ENCODE measurements at regions not wholly inside any gene's neighbourhood (a gene's known extent, or its start where the extent isn't known, plus 50 kb on each side); places are given as distances from the start of the nearest gene placed in this dataset.
"Not testable (repeated sequence)": the region's sequence is repeated elsewhere in the genome, so short reads cannot be mapped to it uniquely, and the experiment has no call there.

- no peak for DNase-seq
Observed at GRCh38 chr3:67064105-67064504, 66.0 kb downstream of the KBTBD8 start.

- DNase-seq = no peak
Observed at GRCh38 chr3:67067251-67067650, 69.1 kb downstream of the KBTBD8 start.

- DNase-seq = not testable (repeated sequence)
Observed at GRCh38 chr3:67072640-67073039, 74.5 kb downstream of the KBTBD8 start.

DNA sequence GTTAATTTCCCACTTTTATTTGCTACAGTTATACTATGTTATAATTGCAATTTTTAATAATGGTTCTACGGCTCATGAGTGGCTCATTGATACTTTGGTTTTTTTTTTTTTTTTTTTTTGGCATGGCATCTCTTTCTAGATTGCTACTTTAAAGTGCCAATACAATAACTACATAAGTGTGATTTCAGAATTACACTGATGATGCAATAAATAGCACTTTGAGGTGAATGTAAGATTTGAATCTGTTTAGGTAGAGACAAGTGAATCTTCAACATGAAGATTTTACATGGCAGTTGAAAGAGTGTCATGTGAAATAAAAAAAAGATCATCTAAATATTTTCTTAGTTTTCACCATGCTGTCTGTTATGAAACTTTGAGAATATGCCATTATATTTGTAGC lies 75.7 kb downstream of the KBTBD8 start:
- DNase-seq = no peak

DNA sequence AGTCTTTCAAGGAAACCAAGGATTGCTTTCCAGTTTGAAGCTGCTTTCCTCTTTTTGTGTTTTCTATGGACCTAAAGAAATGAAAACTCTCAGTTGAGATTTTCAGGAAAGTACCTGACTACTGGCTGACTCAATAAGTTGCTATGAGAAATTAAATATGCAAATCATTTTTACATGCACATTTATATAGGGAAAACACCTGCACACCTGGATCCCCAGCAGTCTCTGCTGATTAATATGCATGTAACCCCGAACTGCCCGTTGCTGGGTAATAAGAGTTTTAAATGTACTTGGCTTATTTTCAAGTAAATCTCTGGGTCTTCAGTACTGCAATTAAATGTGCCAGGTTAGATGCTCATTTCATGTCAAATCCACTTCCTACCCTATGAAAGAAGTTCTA lies 77.2 kb downstream of the KBTBD8 start:
- DNase-seq = no peak

DNA sequence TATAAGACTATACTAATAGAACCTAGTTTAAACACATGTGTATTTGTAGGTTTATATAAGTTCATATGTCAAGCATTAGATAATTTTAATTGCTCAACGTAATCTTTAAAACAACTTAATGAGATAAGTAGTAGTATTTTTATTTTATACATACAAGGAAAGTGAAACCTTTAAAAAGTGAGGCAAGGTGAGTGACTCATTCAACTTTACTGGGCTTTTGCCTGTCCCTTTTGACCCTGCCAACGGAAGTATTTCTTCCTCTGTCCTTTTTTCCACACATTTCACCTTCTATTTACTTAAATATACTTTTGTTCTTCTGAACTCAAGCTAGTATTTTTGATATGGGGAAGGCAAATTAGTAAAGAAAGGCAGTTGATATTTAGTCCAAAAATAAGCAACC lies 78.5 kb downstream of the KBTBD8 start:
- DNase-seq = no peak

GRCh38 chr3:67077656-67078055 lies 79.5 kb downstream of the KBTBD8 start:
- DNase-seq = peak; percentile 13

- no peak for DNase-seq
Observed at GRCh38 chr3:67082533-67083024, 84.5 kb downstream of the KBTBD8 start.

DNA sequence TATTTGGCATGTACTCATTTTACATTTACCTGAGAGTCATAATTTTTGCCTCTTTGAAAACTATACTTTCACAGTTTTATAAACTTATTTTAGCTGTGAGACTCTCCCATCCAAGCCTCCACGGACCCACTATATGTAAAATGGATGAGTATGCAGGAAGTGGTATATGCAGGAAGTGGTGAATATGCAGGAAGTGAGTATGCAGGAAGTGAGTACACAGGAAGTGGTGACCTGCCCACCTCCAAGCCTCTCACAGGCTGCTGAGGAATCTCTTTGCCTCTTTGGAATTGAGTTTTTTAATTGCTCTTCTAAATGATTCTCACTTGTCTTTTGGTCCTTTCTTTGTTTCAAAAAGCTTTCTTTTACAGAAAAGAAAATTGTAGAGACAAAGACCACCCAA lies 85.2 kb downstream of the KBTBD8 start:
- peak; percentile 16 for DNase-seq

DNA sequence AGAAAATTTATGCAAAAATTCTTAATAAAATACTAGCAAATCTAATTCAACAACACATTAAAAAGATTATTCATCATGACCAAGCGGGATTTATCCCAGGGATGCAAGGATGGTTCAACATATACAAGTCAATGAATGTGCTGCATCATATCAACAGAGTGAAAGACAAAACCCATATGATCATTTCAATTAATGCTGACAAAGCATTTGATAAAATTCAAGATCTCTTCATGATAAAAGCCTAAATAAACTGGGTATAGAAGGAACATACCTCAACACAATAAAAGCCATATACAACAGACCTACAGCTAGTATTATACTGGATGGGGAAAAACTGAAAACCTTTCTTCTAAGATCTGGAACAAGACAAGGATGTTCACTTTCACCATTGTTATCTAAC lies 89.7 kb downstream of the KBTBD8 start:
- DNase-seq = no peak

GRCh38 chr3:67090474-67090873 lies 92.4 kb downstream of the KBTBD8 start:
- no peak for DNase-seq

DNA sequence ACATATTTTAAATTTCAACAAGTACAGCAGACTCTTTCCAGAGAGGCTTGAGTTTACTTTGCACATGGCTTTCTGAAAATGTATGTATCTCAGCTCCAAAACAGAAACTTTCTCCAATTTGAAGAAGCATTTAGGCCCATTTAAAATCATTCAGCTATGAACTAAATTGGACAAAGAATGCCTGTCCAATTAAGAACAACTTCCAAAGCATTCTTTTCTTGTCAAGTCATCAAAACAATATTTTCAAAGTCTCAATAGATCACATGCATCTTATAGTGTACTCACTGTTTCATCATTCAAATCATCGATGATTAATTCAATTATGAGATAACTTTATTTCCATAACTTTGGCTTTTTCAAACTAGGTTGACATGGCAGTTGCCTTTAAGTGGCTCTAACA lies 95.2 kb downstream of the KBTBD8 start:
- no peak for DNase-seq

- no peak for DNase-seq
Observed at GRCh38 chr3:67094167-67094566, 96.1 kb downstream of the KBTBD8 start.

- DNase-seq = no peak
Observed at GRCh38 chr3:67094774-67095173, 96.7 kb downstream of the KBTBD8 start.

DNA sequence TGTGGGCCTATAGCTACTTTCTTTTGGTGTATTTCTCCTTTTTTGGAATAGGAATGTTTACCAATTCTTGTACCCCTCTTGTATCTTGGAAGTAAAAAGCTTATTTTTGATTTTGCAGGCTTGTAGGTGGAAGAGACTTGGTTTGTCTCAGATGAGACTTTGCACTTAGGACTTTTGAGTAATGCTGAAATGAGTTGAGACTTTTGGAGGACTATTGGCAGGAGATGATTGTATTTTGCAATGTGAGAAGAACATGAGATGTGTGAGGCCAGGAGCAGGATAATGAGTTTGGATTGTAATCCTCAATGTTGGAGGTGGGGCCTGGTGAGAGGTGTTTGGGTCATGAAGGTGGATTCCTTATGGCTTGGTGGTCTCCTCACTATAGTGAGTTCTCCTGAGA lies 106.3 kb downstream of the KBTBD8 start:
- DNase-seq = no peak

- no peak for DNase-seq
Observed at GRCh38 chr3:67106874-67107273, 108.8 kb downstream of the KBTBD8 start.

DNA sequence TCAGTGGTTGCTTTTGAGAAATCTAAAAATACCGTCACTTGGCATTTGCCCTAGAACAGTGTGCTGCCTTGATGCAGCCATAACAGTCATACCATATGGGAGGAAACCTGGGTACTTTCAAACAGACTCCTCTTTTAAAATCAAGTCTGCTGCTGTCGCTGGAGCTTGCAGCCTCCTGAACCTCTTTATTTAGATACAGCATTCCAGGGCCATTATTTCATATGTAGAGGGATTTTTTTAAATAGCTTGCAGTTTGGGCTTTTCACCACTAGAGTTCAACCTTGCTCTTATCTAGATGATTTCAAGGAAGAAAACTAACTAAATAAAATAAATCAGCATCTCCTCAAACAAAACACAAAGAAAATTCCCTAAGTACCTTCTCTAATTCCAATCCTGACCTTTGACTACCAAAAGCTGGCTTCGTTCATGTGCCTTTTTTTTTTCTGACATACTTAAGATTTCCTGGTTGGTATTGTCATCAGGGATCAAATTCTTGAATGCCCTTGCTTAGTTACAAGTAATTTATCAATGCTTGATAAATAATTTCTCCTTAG lies 111.6 kb downstream of the KBTBD8 start:
- DNase-seq = peak; percentile 22

DNA sequence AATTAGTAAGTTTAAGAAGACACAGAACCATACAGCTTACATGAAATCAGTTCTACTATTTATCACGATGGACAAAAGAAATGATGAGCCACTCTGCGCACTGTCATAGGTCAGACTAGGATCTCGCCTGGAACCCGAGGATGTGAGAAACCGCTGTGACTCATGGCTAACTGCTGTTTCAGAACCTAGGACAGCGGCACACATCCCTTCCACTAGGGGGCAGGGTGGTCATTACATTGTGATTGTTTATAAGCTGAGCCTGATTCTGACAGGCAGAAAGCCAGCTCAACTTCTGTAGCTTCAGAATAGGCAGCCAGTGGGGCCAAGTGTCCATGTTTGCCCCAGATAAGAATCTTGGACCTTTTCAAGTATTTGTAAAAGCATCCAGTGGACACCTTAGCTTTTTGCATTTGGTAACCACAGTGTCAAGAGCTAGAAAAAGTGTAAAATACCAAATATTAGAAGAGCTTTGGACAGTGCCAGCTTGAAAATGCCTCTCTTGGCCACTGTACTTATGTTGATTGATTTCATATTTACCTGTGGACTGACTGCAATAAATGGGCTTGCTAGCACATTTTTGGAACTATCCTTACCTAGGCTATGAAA lies 115.8 kb downstream of the KBTBD8 start:
- DNase-seq = peak; percentile 77

- no peak for DNase-seq
Observed at GRCh38 chr3:67118122-67118521, 120.0 kb downstream of the KBTBD8 start.

- DNase-seq = no peak
Observed at GRCh38 chr3:67118635-67119034, 120.5 kb downstream of the KBTBD8 start.

DNA sequence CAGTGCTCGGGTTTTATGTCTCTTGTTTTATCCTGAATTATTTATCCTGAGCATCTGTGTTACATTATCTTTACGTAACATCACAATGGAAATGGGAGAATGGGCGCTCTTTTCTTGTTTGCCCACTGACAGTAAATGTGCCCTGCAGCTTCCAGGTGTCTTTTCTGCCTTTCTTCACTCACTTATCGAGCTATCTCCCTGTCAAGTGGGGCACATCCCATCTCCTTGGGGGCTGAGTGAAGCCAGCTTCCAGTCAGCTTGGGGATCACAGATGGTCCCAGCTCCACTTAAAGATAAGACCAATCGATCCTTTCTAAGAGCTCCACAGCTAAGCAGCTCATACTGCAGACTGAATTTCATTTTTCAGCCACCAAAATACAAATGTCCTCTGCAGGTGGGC lies 125.8 kb downstream of the KBTBD8 start:
- no peak for DNase-seq

GRCh38 chr3:67127254-67127653 lies 129.1 kb downstream of the KBTBD8 start:
- DNase-seq = no peak

DNA sequence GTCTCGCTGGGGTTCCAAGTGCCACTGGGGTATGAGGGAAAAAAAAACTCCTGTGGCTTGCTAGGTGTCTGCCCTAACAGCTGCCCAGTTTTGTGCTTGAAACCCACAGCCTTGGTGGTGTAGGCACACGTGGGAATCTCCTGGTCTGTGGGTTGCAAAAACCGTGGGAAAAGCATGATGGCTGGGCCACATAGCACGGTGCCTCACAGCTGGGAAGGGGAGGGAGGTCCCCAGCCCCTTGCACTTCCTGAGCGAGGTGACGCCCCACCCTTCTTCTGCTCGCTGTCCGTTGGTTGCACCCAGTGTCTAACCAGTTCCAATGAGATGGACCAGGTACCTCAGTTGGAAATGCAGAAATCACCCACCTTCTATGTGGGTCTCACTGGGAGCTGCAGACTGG lies 144.3 kb downstream of the KBTBD8 start:
- no peak for DNase-seq

DNA sequence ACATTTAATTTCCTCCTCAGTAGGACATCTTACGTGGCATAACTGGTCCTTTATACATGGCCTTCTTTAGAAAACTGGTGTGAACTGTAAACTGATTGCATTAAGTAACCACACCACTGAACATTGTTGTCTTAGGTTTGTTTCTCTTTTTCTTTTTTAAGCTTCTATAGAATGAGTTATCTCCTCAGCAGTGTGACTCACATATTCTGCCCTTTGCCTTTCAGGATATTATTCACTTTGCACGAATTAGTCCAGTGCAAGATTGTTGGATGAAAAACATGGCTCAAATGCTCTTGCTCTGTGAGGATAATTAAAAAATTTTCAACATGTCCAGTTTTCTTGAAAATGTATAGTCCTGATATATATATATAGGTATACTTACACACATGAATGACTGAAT lies 147.6 kb downstream of the KBTBD8 start:
- DNase-seq = no peak

GRCh38 chr3:67154429-67154828 lies 156.3 kb downstream of the KBTBD8 start:
- no peak for DNase-seq

Measured in inflammatory macrophage treated with lipopolysaccharide for 4 hours (primary cell).